ENCODE measurements at regions not wholly inside any gene's neighbourhood (a gene's known extent, or its start where the extent isn't known, plus 50 kb on each side); places are given as distances from the start of the nearest gene placed in this dataset.

- intact Hi-C loops (cut with micrococcal nuclease), result no loop called here
Measured at GRCh38 chr11:27287205-27287604, 75.8 kb downstream of the CCDC34 start.

GRCh38 chr11:27285761-27286160, 77.3 kb downstream of the CCDC34 start:
- intact Hi-C loops (cut with micrococcal nuclease), result no loop called here

DNA sequence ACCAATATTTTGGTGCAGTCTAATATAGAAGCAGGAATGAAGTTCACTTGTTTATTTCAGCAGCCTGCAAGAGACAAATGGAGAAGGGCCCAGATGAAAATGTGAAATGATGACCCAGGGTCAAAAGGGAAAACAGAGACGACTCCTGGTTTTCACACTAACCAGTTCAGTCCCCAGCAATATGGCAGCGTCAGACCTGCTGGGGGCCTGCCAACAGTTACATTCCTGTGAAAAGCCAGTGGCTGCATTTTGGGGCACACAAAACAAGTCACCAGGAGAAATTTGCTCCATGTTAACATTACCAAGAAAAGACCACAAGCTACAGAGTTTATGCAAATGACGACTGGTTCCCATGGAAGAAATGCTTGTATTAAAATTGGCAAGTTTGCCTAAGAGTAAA, 80.2 kb downstream of the CCDC34 start:
- intact Hi-C loops (cut with micrococcal nuclease), result no loop called here

DNA sequence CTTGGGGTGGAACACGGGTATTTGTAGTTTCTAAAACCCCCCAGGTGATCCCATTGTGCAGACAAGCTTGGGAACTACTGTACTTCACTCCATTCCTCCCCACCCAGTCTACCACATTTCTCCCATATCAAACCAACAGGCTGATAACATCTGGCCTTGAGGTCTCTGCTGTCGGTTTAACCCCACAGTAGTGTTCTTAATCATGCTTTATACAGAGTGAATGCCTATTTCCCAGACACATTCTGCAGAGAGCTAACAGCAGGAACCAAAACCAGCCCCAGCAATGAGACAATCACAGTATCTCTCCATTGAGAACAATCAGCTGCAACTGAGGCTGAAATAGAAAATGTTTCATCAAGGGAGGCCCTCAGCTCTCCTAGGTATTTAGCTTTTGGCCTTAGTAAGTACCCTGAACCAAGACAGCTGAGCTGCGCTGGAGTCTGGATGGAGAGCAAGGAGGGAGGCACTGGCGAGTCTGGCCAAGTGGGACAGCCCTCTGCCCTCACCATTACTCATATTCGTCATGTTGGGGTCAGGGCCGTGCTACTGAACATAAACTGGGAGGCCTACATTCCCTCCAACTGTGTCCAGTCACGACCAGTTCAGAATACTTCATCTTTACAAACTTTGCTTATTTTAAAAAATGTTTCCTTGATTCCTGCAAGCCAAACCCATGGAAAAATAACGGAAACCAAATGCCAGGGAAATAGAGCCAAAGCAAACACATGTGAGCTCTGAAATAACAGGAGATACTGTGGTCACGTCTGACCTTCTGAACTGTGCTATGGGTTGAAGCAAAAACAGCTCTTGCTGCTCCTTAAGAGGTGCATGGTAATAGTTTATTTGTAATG, 81.0 kb downstream of the CCDC34 start:
- intact Hi-C loops (cut with micrococcal nuclease), result no loop called here

GRCh38 chr11:27281276-27281675, 81.7 kb downstream of the CCDC34 start:
- intact Hi-C loops (cut with micrococcal nuclease), result no loop called here

- intact Hi-C loops (cut with micrococcal nuclease), result no loop called here
Measured at GRCh38 chr11:27280140-27280539, 82.9 kb downstream of the CCDC34 start.

- intact Hi-C loops (cut with micrococcal nuclease), result no loop called here
Measured at GRCh38 chr11:27279460-27279859, 83.6 kb downstream of the CCDC34 start.

DNA sequence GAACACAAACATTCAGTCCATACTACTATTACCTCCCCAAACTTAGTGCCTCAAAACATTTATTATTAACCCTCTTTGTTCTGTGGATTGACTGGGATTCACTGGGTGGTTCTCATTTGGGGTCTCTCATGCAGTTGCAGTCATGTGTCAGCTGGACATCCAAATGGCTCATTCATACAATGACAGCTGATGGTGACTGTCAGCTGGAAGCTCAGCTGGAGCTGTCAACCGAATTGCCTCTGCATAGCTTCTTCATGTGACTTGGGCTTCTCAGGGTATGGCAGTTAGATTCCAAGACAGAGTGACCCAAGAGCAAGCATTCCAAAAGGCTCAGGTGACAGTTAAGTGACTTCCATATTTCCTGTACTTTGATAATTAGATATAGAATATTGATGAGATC, 85.2 kb downstream of the CCDC34 start:
- intact Hi-C loops (cut with micrococcal nuclease), result no loop called here

DNA sequence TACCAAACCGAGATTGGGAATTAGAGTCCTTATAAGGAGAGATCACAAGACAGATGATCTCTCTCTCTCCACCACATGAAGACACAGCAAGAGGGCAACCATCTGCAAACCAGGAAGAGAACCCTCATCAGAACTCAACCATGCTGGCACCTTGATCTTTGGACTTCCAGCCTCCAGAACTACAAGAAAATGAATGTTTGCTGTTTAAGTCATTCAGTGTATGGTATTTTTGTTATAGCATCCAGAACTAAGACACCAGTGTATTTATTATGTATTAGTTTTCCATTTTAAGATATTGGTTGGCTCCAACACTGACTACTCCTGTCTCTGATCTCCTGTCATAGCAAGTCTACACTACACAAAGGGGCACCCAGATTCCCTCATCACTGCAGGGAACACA, 86.9 kb downstream of the CCDC34 start:
- intact Hi-C loops (cut with micrococcal nuclease), result no loop called here

DNA sequence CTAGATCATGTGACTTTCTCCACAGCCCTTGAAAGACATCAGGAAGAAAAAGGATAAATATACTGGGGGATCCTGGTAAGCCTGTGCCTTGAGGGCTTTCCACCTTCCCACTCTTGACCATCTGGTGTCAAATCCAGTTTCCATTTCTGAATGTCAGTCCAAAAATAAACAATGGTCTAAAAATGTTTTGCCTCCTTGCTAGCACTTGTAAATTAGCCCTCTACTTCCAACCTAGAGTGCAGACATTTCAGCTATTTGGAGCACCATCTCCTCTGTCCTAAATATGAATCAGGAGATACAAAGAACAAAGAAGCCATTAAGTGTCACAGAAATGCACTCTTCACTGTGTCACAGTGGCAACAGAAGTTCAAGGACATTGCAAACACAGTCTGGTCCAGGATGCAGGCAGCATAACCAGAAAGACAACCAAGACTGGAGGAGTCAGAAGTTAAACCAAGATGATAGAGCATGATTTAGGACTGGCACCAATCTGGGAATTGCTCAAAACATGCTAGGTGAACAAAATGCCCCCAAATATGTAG, 88.1 kb downstream of the CCDC34 start:
- intact Hi-C loops (cut with micrococcal nuclease), result no loop called here

GRCh38 chr11:27266125-27266524, 96.9 kb downstream of the CCDC34 start:
- intact Hi-C loops (cut with micrococcal nuclease), result no loop called here

DNA sequence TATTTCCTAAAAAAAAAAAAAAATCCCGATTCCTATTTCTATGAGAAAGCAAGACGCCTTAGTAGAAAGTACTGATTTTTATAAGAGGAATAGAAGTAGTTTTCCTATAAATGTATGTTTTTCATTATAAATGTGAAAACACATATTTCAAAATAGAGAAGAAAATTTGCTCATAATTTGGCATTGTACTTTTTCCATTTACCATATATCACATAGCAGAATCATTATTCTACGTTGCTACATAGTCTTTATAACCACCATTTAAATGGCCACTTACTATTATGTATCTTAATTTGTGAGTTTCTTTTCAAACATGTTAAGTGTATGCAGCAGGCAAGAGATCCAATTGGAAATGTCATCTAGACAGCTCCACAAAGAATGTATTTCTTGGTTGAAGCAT, 99.0 kb downstream of the CCDC34 start:
- intact Hi-C loops (cut with micrococcal nuclease), result no loop called here

DNA sequence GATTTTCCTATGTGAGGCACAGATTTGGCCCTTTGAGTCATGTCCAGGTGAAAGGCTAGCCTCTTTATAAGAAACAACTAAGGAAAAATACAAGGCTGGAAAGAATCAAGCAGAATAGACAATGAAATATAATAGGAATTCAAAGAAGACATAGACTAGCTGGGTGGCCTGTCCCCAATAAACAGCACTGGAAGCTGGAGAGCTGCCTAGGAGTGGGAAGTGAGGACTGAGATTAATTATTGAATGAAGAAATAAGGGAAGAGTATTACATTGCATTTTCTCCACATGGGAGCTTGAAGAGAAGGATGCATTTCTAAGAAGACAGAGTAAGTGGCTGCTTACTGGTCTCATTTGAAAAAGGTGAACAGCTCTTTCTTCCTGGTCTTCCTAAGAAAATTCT, 100.0 kb downstream of the CCDC34 start:
- intact Hi-C loops (cut with micrococcal nuclease), result no loop called here

DNA sequence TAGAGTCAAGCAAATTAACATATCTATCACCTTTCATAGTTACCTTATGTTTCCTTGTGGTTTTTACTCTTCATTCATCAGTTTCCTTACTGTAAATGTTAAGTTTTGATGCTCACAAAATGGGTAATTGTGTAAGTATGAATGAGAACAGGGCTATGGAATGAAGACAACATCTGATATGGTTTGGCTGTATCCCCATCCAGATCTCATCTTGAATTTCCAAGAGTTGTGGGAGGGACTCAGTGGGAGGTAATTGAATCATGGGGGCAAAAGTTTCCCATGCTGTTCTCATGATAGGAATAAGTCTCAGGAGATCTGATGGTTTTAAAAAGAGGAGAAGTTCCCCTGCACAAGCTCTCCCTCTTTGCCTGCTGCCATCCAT, 107.6 kb downstream of the CCDC34 start:
- intact Hi-C loops (cut with micrococcal nuclease), result no loop called here

GRCh38 chr11:27254744-27255446, 108.1 kb downstream of the CCDC34 start:
- intact Hi-C loops (cut with micrococcal nuclease), result no loop called here

- intact Hi-C loops (cut with micrococcal nuclease), result no loop called here
Measured at GRCh38 chr11:27253224-27253623, 109.8 kb downstream of the CCDC34 start.

DNA sequence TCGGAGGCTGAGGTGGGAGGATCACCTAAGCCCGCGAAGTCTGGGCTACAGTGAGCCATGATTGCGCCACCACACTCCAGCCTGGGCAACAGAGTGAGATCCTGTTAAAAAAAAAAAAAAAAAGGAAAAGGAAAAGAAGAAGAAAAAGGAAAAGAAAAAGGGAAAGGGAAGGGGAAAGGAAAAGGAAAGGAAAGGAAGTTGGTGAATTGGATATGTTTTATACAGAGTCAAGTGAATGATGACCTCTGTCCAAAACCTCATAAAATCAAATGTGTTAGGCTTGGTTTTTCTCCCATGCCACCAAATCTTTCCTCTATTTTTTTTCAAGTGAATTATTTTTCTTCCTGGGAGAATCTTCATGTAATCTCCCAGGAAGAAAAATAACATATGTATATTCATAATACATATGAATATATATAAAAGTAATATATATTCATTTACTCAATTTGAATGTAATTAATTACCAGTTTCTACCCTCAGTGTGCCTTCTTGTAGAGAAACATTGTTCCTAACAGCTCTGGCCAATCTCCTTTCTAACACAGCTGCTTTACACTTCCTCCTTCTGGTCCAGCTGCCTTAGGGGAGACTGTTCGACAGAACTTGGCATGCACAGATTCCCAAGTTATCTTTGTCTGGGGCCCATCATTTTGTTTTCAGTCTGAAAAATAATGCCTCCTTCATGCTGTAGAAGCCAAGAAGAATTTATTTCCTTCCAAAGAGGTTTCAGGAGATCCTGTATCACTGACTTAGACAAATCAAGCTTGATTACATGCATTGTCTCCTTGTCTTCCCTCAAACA, 111.9 kb downstream of the CCDC34 start:
- intact Hi-C loops (cut with micrococcal nuclease), result no loop called here

- intact Hi-C loops (cut with micrococcal nuclease), result no loop called here
Measured at GRCh38 chr11:27248576-27249509, 114.2 kb downstream of the CCDC34 start.

GRCh38 chr11:27247660-27248059, 115.4 kb downstream of the CCDC34 start:
- intact Hi-C loops (cut with micrococcal nuclease), result no loop called here

DNA sequence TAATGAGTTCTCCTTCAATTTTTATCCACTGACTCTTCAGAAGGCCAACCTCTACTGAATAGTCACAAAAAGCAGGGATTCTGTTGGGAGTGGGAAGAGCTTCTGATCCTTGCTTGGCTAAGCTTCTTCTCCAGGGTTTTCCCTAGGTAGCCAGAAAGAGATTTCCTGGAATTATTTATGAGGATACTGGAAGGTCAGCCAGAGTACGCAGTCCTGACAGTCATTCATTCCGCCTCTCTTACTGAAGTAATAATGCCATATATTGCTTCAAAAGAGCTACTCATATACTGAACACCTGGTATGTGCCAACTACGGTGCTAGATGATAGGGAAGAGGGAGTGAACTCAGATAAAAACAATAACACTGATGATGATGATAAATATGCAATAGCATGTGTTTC, 116.1 kb downstream of the CCDC34 start:
- intact Hi-C loops (cut with micrococcal nuclease), result no loop called here

DNA sequence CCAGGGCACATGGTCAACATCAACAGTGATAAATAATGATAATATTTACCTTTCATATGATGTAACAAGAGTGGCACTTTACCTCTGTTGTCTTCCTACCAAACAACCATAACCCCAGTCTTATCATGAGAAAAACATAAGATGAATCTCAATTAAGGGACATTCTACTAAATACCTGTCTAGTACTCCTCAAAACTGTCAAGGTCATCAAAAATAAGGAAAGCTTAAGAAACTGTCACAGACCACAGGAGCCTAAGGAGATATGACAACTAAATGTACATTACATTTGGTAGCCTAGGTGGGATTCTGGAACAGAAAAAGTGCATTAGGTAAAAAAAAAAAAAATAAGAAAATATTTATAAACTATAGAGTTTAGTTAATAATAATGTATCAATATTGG, 118.1 kb downstream of the CCDC34 start:
- intact Hi-C loops (cut with micrococcal nuclease), result no loop called here

Data from T-helper 2 cell treated with Interferon-gamma antibody and Interleukin-4, amounts not matched to agents 100 ng/mL and 5 ng/mL, for 36 hours (primary cell).